ENCODE measurements at regions not wholly inside any gene's neighbourhood (a gene's known extent, or its start where the extent isn't known, plus 50 kb on each side); places are given as distances from the start of the nearest gene placed in this dataset.

DNA sequence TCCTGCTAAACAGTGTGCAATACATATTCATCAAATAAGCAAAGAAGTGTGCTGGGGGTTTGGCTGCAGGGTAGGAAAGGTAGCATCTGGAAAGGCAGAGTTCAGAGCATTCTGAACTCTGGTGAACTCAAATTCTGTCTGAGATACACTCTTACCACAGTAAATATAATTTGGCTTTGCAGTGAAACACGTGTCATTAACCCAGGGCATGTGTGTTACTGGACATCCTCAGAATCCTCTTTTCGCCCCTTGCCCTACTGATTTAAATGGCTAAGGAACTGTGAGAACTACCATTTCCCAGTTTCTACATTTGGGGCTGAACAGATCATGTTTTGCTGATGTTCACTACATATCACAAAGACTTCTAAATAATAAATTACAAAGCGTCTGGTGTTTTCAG, 562.8 kb upstream of the SGCG start:
- Mint-ChIP-seq H3K4me3 (ENCODE audit: unreplicated experiment) (no peak overlapping the region), H3K27ac (ENCODE audit: unreplicated experiment) (no peak overlapping the region), H3K27me3 (ENCODE audit: unreplicated experiment) (peaks cover 2% of the 10 kb centered on the region), H3K4me1 (ENCODE audit: low read depth, unreplicated experiment) (no peaks in the 10 kb centered on the region), H3K9me3 (ENCODE audit: unreplicated experiment) (peaks cover 3% of the 10 kb centered on the region), H3K36me3 (ENCODE audit: unreplicated experiment) (no peaks in the 10 kb centered on the region)
- DNase-seq: no peak
- TF ChIP-seq, protein P1, sequence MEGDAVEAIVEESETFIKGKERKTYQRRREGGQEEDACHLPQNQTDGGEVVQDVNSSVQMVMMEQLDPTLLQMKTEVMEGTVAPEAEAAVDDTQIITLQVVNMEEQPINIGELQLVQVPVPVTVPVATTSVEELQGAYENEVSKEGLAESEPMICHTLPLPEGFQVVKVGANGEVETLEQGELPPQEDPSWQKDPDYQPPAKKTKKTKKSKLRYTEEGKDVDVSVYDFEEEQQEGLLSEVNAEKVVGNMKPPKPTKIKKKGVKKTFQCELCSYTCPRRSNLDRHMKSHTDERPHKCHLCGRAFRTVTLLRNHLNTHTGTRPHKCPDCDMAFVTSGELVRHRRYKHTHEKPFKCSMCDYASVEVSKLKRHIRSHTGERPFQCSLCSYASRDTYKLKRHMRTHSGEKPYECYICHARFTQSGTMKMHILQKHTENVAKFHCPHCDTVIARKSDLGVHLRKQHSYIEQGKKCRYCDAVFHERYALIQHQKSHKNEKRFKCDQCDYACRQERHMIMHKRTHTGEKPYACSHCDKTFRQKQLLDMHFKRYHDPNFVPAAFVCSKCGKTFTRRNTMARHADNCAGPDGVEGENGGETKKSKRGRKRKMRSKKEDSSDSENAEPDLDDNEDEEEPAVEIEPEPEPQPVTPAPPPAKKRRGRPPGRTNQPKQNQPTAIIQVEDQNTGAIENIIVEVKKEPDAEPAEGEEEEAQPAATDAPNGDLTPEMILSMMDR (IDR thresholded peaks at IDR 0.05; ENCODE audit: partially characterized antibody, unreplicated experiment): no peak

DNA sequence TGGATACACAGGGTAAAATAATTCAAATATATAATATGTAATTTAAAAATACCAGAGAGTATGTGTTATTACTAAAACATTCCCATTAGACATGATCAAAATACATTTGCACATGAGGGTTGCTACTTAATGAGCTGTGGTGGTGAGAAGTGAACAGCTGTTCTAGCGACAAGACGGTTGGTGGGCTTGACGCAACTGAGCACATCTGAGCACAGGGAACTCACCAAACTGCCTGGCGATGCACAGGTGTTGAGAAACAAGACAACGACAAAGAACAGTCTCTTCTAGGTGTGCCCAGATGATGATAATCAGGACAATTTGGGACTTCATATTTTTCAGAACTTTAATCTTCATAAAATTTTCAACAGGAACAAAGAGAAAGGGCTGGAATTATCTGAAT, 555.1 kb upstream of the SGCG start:
- Mint-ChIP-seq H3K4me3 (ENCODE audit: unreplicated experiment) (no peak overlapping the region), H3K4me1 (ENCODE audit: low read depth, unreplicated experiment) (no peaks in the 10 kb centered on the region), H3K27me3 (ENCODE audit: unreplicated experiment) (no peaks in the 10 kb centered on the region), H3K9me3 (ENCODE audit: unreplicated experiment) (peaks cover 4% of the 10 kb centered on the region), H3K27ac (ENCODE audit: unreplicated experiment) (no peak overlapping the region), H3K36me3 (ENCODE audit: unreplicated experiment) (no peaks in the 10 kb centered on the region)
- TF ChIP-seq, protein P1 (IDR thresholded peaks at IDR 0.05; ENCODE audit: partially characterized antibody, unreplicated experiment): no peak
- DNase-seq: no peak

DNA sequence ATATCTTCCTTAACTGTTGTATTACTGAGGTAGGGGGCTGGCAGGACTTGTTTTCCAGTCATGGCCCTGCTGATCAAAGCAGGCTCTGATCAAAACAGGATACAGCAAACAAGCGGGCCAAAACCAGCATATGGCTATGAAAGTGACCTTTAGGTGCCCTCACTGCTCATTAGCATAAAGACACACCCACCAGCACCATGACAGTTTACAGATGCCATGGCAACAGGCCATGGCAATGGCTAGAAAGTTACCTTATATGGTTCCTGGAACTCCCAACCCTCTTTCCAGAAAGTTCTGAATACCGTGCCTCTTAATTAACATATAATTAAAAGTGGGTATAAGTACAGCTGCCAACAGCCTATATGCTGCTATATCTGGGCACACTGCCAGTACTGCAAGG, 551.4 kb upstream of the SGCG start:
- Mint-ChIP-seq H3K27me3 (ENCODE audit: unreplicated experiment) (peaks cover 2% of the 10 kb centered on the region), H3K36me3 (ENCODE audit: unreplicated experiment) (peaks cover 4% of the 10 kb centered on the region), H3K4me3 (ENCODE audit: unreplicated experiment) (no peak overlapping the region), H3K4me1 (ENCODE audit: low read depth, unreplicated experiment) (no peaks in the 10 kb centered on the region), H3K27ac (ENCODE audit: unreplicated experiment) (no peak overlapping the region), H3K9me3 (ENCODE audit: unreplicated experiment) (peaks cover 11% of the 10 kb centered on the region)
- TF ChIP-seq, protein P1 (IDR thresholded peaks at IDR 0.05; ENCODE audit: partially characterized antibody, unreplicated experiment): no peak
- no peak for DNase-seq

DNA sequence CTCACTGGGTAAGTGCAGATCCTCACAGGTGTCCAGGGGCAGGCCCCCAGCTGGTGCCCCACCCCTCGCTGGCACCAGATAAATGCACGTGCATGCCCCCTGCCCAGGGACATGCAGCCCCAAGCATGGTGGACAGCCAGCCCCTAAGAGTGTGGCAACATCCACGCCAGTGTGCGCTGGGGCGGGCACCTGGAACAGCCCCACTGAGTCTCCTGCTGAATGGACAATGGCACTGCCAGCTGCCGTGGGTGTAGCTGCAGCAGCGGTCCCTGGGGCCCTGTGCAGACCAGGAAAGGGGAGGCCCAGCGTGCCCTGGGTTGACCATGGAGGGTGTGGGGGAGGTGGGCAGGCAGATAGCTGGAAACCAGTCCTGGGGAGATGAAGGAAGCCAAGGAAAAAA, 538.7 kb upstream of the SGCG start:
- DNase-seq: no peak
- peaks cover 2% of the 10 kb centered on the region for H3K27me3 Mint-ChIP-seq (ENCODE audit: unreplicated experiment)
- peaks cover 1% of the 10 kb centered on the region for H3K9me3 Mint-ChIP-seq (ENCODE audit: unreplicated experiment)
- H3K27ac Mint-ChIP-seq (ENCODE audit: unreplicated experiment): no peak overlapping the region
- TF ChIP-seq, protein P1 (IDR thresholded peaks at IDR 0.05; ENCODE audit: partially characterized antibody, unreplicated experiment): no peak
- H3K4me1 Mint-ChIP-seq (ENCODE audit: low read depth, unreplicated experiment): no peaks in the 10 kb centered on the region
- H3K36me3 Mint-ChIP-seq (ENCODE audit: unreplicated experiment): no peaks in the 10 kb centered on the region
- no peak overlapping the region for H3K4me3 Mint-ChIP-seq (ENCODE audit: unreplicated experiment)

DNA sequence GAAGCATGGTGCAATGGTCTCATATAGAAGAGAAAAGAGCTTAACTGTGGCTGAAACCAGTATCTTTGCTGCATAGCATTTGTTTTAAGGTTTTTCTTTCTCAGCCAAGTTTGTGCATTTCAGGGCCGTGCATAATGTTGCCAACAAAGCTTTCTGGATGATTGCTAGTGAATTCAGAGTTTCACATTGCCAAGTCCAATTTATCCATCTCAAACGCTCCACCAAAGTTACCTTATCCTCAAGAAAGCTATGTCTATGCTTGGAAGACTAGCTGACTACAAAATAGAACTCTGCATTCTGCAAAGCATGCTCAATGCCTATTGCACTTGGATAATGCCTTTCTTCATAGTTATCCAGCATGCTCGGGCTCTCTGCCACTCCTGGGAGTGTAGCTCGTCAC, 535.8 kb upstream of the SGCG start:
- Mint-ChIP-seq H3K4me1 (ENCODE audit: low read depth, unreplicated experiment) (peaks cover 3% of the 10 kb centered on the region), H3K9me3 (ENCODE audit: unreplicated experiment) (peaks cover 1% of the 10 kb centered on the region), H3K27ac (ENCODE audit: unreplicated experiment) (no peak overlapping the region), H3K4me3 (ENCODE audit: unreplicated experiment) (no peak overlapping the region), H3K36me3 (ENCODE audit: unreplicated experiment) (no peaks in the 10 kb centered on the region), H3K27me3 (ENCODE audit: unreplicated experiment) (peaks cover 2% of the 10 kb centered on the region)
- no peak for DNase-seq
- TF ChIP-seq, protein P1 (IDR thresholded peaks at IDR 0.05; ENCODE audit: partially characterized antibody, unreplicated experiment): no peak

Measured in glutamatergic neuron (in vitro differentiated cells).